WTC11 (cell line): ENCODE measurements at regions not wholly inside any gene's neighbourhood (a gene's known extent, or its start where the extent isn't known, plus 50 kb on each side); places are given as distances from the start of the nearest gene placed in this dataset.

Experiments used
- ATAC-seq: fragments of 200-7000 bp; cut with Tn5 transposase; 2 replicates; pipeline ENCODE4 v1.10.0; 2021; ENCODE audit warnings: mild to moderate bottlenecking, moderate library complexity
- CTCF ChIA-PET: fragments of 300-600 bp; sonication (Branson Sonifier 250); formaldehyde crosslinking; loops from one replicate; lab custom pipeline; 2021; ENCODE audit warnings: antibody characterized with exemption; lab: Charles Lee
- POLR2A ChIA-PET: fragments of 350-600 bp; sonication (Branson Sonifier 250); formaldehyde crosslinking; loops from one replicate; lab custom pipeline; 2021; ENCODE audit warnings: antibody characterized with exemption; lab: Charles Lee
- DNase-seq: peaks from one replicate; pipeline ENCODE4 v3.0.0; 2021; ENCODE audit warnings: low spot score
- H3K27ac Mint-ChIP-seq: 2 replicates; pipeline ENCODE4 v1.8.0; 2021; ENCODE audit warnings: mixed read lengths
- H3K27me3 Mint-ChIP-seq: 2 replicates; pipeline ENCODE4 v1.8.0; 2021; ENCODE audit warnings: low read depth, mild to moderate bottlenecking, moderate library complexity, mixed read lengths
- H3K36me3 Mint-ChIP-seq: 2 replicates; pipeline ENCODE4 v1.8.0; 2021; ENCODE audit warnings: mixed read lengths
- H3K4me1 Mint-ChIP-seq: 2 replicates; pipeline ENCODE4 v1.8.0; 2022; ENCODE audit warnings: mixed read lengths
- H3K4me3 Mint-ChIP-seq: 2 replicates; pipeline ENCODE4 v1.8.0; 2021; ENCODE audit warnings: mild to moderate bottlenecking, moderate library complexity, mixed read lengths
- H3K9me3 Mint-ChIP-seq: 2 replicates; pipeline ENCODE4 v1.8.0; 2021; ENCODE audit warnings: mixed read lengths
- CREM ChIP-seq: sonication (generic); formaldehyde crosslinking; IDR thresholded peaks from 2 replicates; pipeline ENCODE4 v1.8.1; 2022; ENCODE audit warnings: mild to moderate bottlenecking, missing genetic modification reagents, moderate library complexity
- ELF4 ChIP-seq: sonication (generic); formaldehyde crosslinking; IDR thresholded peaks from 2 replicates; pipeline ENCODE4 v1.8.1; 2022; ENCODE audit warnings: low read depth, mild to moderate bottlenecking, moderate library complexity, missing genetic modification reagents
- EMX1 ChIP-seq: fragments of 250-450 bp; sonication (Bioruptor Pico); IDR thresholded peaks from 2 replicates; pipeline ENCODE4 v1.8.0; 2021; ENCODE audit warnings: mild to moderate bottlenecking
- ETV6 ChIP-seq: sonication (generic); formaldehyde crosslinking; IDR thresholded peaks from 2 replicates; pipeline ENCODE4 v1.8.1; 2022; ENCODE audit warnings: mild to moderate bottlenecking, missing genetic modification reagents
- FOXK1 ChIP-seq: sonication (generic); formaldehyde crosslinking; IDR thresholded peaks from 2 replicates; pipeline ENCODE4 v1.8.0; 2022; ENCODE audit warnings: mild to moderate bottlenecking, moderate library complexity, missing genetic modification reagents
- HMGXB4 ChIP-seq: sonication (generic); formaldehyde crosslinking; IDR thresholded peaks from 2 replicates; pipeline ENCODE4 v1.8.1; 2023; ENCODE audit warnings: mild to moderate bottlenecking, moderate library complexity, missing genetic modification reagents
- NR1H2 ChIP-seq: sonication (generic); formaldehyde crosslinking; IDR thresholded peaks from 2 replicates; pipeline ENCODE4 v1.9.0; 2021; ENCODE audit warnings: mild to moderate bottlenecking, moderate library complexity, missing genetic modification reagents
- SMAD4 ChIP-seq: sonication (generic); formaldehyde crosslinking; IDR thresholded peaks from 2 replicates; pipeline ENCODE4 v1.8.0; 2022; ENCODE audit warnings: mild to moderate bottlenecking, missing genetic modification reagents
- TEAD1 ChIP-seq: sonication (generic); formaldehyde crosslinking; IDR thresholded peaks from 2 replicates; pipeline ENCODE4 v1.8.0; 2022; ENCODE audit warnings: mild to moderate bottlenecking, missing genetic modification reagents
- ZNF219 ChIP-seq: sonication (generic); formaldehyde crosslinking; IDR thresholded peaks from 2 replicates; pipeline ENCODE4 v1.8.0; 2023; ENCODE audit warnings: missing genetic modification reagents, mild to moderate bottlenecking, borderline replicate concordance
- ZNF232 ChIP-seq: sonication (generic); formaldehyde crosslinking; IDR thresholded peaks from 2 replicates; pipeline ENCODE4 v1.8.0; 2022; ENCODE audit warnings: mild to moderate bottlenecking, missing genetic modification reagents
- ZNF425 ChIP-seq: fragments of 250-450 bp; sonication (Bioruptor Pico); conservative IDR thresholded peaks from 2 replicates; pipeline ENCODE4 v1.9.0; 2021; ENCODE audit warnings: mild to moderate bottlenecking
- ZNF671 ChIP-seq: fragments of 250-450 bp; sonication (Bioruptor Pico); IDR thresholded peaks from 2 replicates; pipeline ENCODE4 v1.8.0; 2021; ENCODE audit warnings: mild to moderate bottlenecking
- TF ChIP-seq, protein P1 (sequence below): sonication (generic); formaldehyde crosslinking; IDR thresholded peaks from 2 replicates; pipeline ENCODE4 v1.8.0; 2022; ENCODE audit warnings: mild to moderate bottlenecking, missing genetic modification reagents
- TF ChIP-seq, protein P2 (sequence below): sonication (generic); formaldehyde crosslinking; IDR thresholded peaks from 2 replicates; pipeline ENCODE4 v1.8.1; 2022; ENCODE audit warnings: low read depth, mild to moderate bottlenecking, moderate library complexity, missing genetic modification reagents, borderline replicate concordance
- TF ChIP-seq, protein P3 (sequence below): fragments of 250-450 bp; sonication (Bioruptor Pico); IDR thresholded peaks from 2 replicates; pipeline ENCODE4 v1.9.0; 2021; ENCODE audit warnings: mild to moderate bottlenecking, borderline replicate concordance
- TF ChIP-seq, protein P4 (sequence below): fragments of 250-450 bp; sonication (Bioruptor Pico); IDR thresholded peaks from 2 replicates; pipeline ENCODE4 v1.9.0; 2021; ENCODE audit warnings: mild to moderate bottlenecking
- TF ChIP-seq, protein P5 (sequence below): sonication (generic); formaldehyde crosslinking; IDR thresholded peaks from 2 replicates; pipeline ENCODE4 v1.8.1; 2023; ENCODE audit warnings: mild to moderate bottlenecking, missing genetic modification reagents

DNA sequence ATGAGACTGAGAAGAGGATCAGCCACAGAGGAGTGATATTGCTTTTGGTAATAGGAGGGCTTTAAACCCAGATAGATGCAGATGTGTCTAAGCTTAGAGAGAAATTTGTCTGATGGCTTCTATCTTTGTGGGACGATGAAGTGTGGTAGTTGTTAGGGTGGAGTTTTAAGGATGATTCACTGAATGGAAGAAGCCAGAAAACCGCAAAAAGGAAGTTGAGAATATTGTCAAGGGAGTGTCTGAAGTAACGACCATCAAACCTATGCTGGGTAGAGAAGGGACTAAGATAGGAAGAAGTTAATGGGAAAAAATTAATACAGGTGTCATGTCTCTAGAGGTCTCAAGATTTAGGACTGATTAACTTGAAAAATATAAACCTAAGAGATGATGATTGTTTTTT lies 195.6 kb upstream of the MC4R start:
- no peak for DNase-seq
- POLR2A ChIA-PET: no interaction called here
- H3K9me3 Mint-ChIP-seq: no peaks in the 10 kb centered on the region
- no peak for ATAC-seq
- H3K27me3 Mint-ChIP-seq: no peaks in the 10 kb centered on the region
- TF ChIP-seq CREM (CRISPR knock-in tag) (no peak), ZNF232 (CRISPR knock-in tag) (no peak)
- H3K4me1 Mint-ChIP-seq: no peaks in the 10 kb centered on the region
- H3K36me3 Mint-ChIP-seq: no peaks in the 10 kb centered on the region
- no peak overlapping the region for H3K4me3 Mint-ChIP-seq
- H3K27ac Mint-ChIP-seq: no peak overlapping the region
- CTCF ChIA-PET: no interaction called here

- H3K27ac Mint-ChIP-seq: no peak overlapping the region
- H3K36me3 Mint-ChIP-seq: no peaks in the 10 kb centered on the region
- CTCF ChIA-PET: no interaction called here
Observed at GRCh38 chr18:60570172-60570571, 197.6 kb upstream of the MC4R start.

More at GRCh38 chr18:60570172-60570571, 197.6 kb upstream of the MC4R start:
- DNase-seq: no peak
- no peak for ATAC-seq
- Mint-ChIP-seq H3K9me3 (no peaks in the 10 kb centered on the region), H3K4me3 (no peak overlapping the region), H3K27me3 (no peaks in the 10 kb centered on the region), H3K4me1 (no peaks in the 10 kb centered on the region)
- TF ChIP-seq, protein P1, sequence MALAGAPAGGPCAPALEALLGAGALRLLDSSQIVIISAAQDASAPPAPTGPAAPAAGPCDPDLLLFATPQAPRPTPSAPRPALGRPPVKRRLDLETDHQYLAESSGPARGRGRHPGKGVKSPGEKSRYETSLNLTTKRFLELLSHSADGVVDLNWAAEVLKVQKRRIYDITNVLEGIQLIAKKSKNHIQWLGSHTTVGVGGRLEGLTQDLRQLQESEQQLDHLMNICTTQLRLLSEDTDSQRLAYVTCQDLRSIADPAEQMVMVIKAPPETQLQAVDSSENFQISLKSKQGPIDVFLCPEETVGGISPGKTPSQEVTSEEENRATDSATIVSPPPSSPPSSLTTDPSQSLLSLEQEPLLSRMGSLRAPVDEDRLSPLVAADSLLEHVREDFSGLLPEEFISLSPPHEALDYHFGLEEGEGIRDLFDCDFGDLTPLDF (CRISPR knock-in tag): no peak
- TF ChIP-seq ZNF219 (CRISPR knock-in tag) (no peak), HMGXB4 (no peak), NR1H2 (CRISPR knock-in tag) (no peak), ELF4 (CRISPR knock-in tag) (no peak), ZNF425 (CRISPR knock-in tag) (no peak), FOXK1 (CRISPR knock-in tag) (no peak), ETV6 (CRISPR knock-in tag) (no peak), TEAD1 (CRISPR knock-in tag) (no peak), SMAD4 (CRISPR knock-in tag) (no peak), EMX1 (CRISPR knock-in tag) (no peak), ZNF671 (no peak)
- TF ChIP-seq, protein P2, sequence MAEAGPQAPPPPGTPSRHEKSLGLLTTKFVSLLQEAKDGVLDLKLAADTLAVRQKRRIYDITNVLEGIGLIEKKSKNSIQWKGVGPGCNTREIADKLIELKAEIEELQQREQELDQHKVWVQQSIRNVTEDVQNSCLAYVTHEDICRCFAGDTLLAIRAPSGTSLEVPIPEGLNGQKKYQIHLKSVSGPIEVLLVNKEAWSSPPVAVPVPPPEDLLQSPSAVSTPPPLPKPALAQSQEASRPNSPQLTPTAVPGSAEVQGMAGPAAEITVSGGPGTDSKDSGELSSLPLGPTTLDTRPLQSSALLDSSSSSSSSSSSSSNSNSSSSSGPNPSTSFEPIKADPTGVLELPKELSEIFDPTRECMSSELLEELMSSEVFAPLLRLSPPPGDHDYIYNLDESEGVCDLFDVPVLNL (CRISPR knock-in tag): no peak
- TF ChIP-seq, protein P3, sequence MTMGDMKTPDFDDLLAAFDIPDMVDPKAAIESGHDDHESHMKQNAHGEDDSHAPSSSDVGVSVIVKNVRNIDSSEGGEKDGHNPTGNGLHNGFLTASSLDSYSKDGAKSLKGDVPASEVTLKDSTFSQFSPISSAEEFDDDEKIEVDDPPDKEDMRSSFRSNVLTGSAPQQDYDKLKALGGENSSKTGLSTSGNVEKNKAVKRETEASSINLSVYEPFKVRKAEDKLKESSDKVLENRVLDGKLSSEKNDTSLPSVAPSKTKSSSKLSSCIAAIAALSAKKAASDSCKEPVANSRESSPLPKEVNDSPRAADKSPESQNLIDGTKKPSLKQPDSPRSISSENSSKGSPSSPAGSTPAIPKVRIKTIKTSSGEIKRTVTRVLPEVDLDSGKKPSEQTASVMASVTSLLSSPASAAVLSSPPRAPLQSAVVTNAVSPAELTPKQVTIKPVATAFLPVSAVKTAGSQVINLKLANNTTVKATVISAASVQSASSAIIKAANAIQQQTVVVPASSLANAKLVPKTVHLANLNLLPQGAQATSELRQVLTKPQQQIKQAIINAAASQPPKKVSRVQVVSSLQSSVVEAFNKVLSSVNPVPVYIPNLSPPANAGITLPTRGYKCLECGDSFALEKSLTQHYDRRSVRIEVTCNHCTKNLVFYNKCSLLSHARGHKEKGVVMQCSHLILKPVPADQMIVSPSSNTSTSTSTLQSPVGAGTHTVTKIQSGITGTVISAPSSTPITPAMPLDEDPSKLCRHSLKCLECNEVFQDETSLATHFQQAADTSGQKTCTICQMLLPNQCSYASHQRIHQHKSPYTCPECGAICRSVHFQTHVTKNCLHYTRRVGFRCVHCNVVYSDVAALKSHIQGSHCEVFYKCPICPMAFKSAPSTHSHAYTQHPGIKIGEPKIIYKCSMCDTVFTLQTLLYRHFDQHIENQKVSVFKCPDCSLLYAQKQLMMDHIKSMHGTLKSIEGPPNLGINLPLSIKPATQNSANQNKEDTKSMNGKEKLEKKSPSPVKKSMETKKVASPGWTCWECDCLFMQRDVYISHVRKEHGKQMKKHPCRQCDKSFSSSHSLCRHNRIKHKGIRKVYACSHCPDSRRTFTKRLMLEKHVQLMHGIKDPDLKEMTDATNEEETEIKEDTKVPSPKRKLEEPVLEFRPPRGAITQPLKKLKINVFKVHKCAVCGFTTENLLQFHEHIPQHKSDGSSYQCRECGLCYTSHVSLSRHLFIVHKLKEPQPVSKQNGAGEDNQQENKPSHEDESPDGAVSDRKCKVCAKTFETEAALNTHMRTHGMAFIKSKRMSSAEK (CRISPR knock-in tag): no peak
- TF ChIP-seq, protein P4, sequence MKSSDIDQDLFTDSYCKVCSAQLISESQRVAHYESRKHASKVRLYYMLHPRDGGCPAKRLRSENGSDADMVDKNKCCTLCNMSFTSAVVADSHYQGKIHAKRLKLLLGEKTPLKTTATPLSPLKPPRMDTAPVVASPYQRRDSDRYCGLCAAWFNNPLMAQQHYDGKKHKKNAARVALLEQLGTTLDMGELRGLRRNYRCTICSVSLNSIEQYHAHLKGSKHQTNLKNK: no peak
- TF ChIP-seq, protein P5, sequence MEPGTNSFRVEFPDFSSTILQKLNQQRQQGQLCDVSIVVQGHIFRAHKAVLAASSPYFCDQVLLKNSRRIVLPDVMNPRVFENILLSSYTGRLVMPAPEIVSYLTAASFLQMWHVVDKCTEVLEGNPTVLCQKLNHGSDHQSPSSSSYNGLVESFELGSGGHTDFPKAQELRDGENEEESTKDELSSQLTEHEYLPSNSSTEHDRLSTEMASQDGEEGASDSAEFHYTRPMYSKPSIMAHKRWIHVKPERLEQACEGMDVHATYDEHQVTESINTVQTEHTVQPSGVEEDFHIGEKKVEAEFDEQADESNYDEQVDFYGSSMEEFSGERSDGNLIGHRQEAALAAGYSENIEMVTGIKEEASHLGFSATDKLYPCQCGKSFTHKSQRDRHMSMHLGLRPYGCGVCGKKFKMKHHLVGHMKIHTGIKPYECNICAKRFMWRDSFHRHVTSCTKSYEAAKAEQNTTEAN (CRISPR knock-in tag): no peak
- POLR2A ChIA-PET: no interaction called here
